ENCODE measurements at regions not wholly inside any gene's neighbourhood (a gene's known extent, or its start where the extent isn't known, plus 50 kb on each side); places are given as distances from the start of the nearest gene placed in this dataset.
A peak's percentile ranks its signal among the peaks of the same experiment; 100 is the strongest.

- DNase-seq (ENCODE audit: low read depth), result peak; percentile 21
- H3K4me3 ChIP-seq (ENCODE audit: low read depth, low read length), result no peak overlapping the region
- peak; percentile 8 for TF ChIP-seq CTCF (IDR thresholded peaks at IDR 0.05; ENCODE audit: low read depth, low read length, missing control alignments)
Measured at GRCh38 chr5:106127341-106127781, 1543.4 kb downstream of the EFNA5 start.

- DNase-seq (ENCODE audit: low read depth), result no peak
- peak; percentile 96 for TF ChIP-seq CTCF (IDR thresholded peaks at IDR 0.05; ENCODE audit: low read depth, low read length, missing control alignments)
- H3K4me3 ChIP-seq (ENCODE audit: low read depth, low read length), result no peak overlapping the region
Measured at GRCh38 chr5:106121972-106122605, 1548.6 kb downstream of the EFNA5 start.

- H3K4me3 ChIP-seq (ENCODE audit: low read depth, low read length), result no peak overlapping the region
- no peak for TF ChIP-seq CTCF (IDR thresholded peaks at IDR 0.05; ENCODE audit: low read depth, low read length, missing control alignments)
- no peak for DNase-seq (ENCODE audit: low read depth)
Measured at GRCh38 chr5:106116682-106117081, 1554.1 kb downstream of the EFNA5 start.

- DNase-seq (ENCODE audit: low read depth), result no peak
- no peak overlapping the region for H3K4me3 ChIP-seq (ENCODE audit: low read depth, low read length)
- no peak for TF ChIP-seq CTCF (IDR thresholded peaks at IDR 0.05; ENCODE audit: low read depth, low read length, missing control alignments)
Measured at GRCh38 chr5:106113922-106114321, 1556.8 kb downstream of the EFNA5 start.

- no peak for DNase-seq (ENCODE audit: low read depth)
- no peak for TF ChIP-seq CTCF (IDR thresholded peaks at IDR 0.05; ENCODE audit: low read depth, low read length, missing control alignments)
- H3K4me3 ChIP-seq (ENCODE audit: low read depth, low read length), result no peak overlapping the region
Measured at GRCh38 chr5:106106384-106106783, 1564.4 kb downstream of the EFNA5 start.

- no peak for DNase-seq (ENCODE audit: low read depth)
- H3K4me3 ChIP-seq (ENCODE audit: low read depth, low read length), result no peak overlapping the region
- no peak for TF ChIP-seq CTCF (IDR thresholded peaks at IDR 0.05; ENCODE audit: low read depth, low read length, missing control alignments)
Measured at GRCh38 chr5:106097340-106097739, 1573.4 kb downstream of the EFNA5 start.

- no peak for DNase-seq (ENCODE audit: low read depth)
- TF ChIP-seq CTCF (IDR thresholded peaks at IDR 0.05; ENCODE audit: low read depth, low read length, missing control alignments), result no peak
- no peak overlapping the region for H3K4me3 ChIP-seq (ENCODE audit: low read depth, low read length)
Measured at GRCh38 chr5:106094839-106095238, 1575.9 kb downstream of the EFNA5 start.

Data from GM12864 (cell line).